ENCODE measurements at regions not wholly inside any gene's neighbourhood (a gene's known extent, or its start where the extent isn't known, plus 50 kb on each side); places are given as distances from the start of the nearest gene placed in this dataset.

- H3K79me2 ChIP-seq (ENCODE audit: control insufficient read depth, insufficient read depth, low read length), result no peaks in the 10 kb centered on the region
- intact Hi-C loops (cut with micrococcal nuclease) (no loop called here), dilution Hi-C loops (cut with MboI; ENCODE audit: extremely low pct_ligation_motif_present, low sequenced_read_pairs) (no loop called here)
- H3K27ac ChIP-seq (ENCODE audit: insufficient read depth, low read depth, low read length), result no peak overlapping the region
- H2AFZ ChIP-seq (ENCODE audit: low read depth, low read length), result no peak overlapping the region
- no peaks in the 10 kb centered on the region for H3K36me3 ChIP-seq (ENCODE audit: control insufficient read depth in 2 of 2, extremely low read depth in 1 of 2, insufficient read depth in 2 of 2, low read length in 2 of 2)
- H3K9me3 ChIP-seq (replicated peaks; ENCODE audit: control insufficient read depth, insufficient read depth, low read length), result no peaks in the 10 kb centered on the region
- H3K4me1 ChIP-seq (ENCODE audit: control insufficient read depth, extremely low read depth, insufficient read depth, low read length), result no peaks in the 10 kb centered on the region
- ChIA-PET CTCF (no interaction called here), POLR2A (no interaction called here)
- no peak overlapping the region for H3K9ac ChIP-seq (replicated peaks; ENCODE audit: extremely low read depth, insufficient read depth, low read length)
- FAIRE-seq, result no peak
- H3K9me1 ChIP-seq (replicated peaks; ENCODE audit: control insufficient read depth, extremely low read depth, insufficient read depth, low read length), result no peaks in the 10 kb centered on the region
- BruUV-seq (replicated peaks), result no TSS peak
- no peak for DNase-seq (ENCODE audit: low read depth, low spot score)
- no peaks in the 10 kb centered on the region for H4K20me1 ChIP-seq (replicated peaks; ENCODE audit: control insufficient read depth, extremely low read depth, insufficient read depth, low read length)
- H3K27me3 ChIP-seq (ENCODE audit: control insufficient read depth in 2 of 2, insufficient read depth in 2 of 2, low read length in 2 of 2), result no peaks in the 10 kb centered on the region
- no peak overlapping the region for H3K4me3 ChIP-seq (replicated peaks in 1 of 3; ENCODE audit: insufficient read depth in 1 of 3, low read depth in 1 of 3, low read length in 3 of 3)
- TF ChIP-seq, protein P1, sequence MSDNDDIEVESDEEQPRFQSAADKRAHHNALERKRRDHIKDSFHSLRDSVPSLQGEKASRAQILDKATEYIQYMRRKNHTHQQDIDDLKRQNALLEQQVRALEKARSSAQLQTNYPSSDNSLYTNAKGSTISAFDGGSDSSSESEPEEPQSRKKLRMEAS (IDR thresholded peaks at IDR 0.05; ENCODE audit: insufficient read depth, insufficient read length), result no peak
- TF ChIP-seq EZH2 (IDR thresholded peaks at IDR 0.05; ENCODE audit: borderline replicate concordance, low read depth, low read length, severe bottlenecking) (no peak), POLR2AphosphoS5 (IDR thresholded peaks at IDR 0.05; ENCODE audit: insufficient read depth, low read depth, low read length) (no peak), MYC (IDR thresholded peaks at IDR 0.05; ENCODE audit: low read depth, low read length) (no peak), FOS (IDR thresholded peaks at IDR 0.05; ENCODE audit: borderline replicate concordance, insufficient read depth, low read length) (no peak), GATA2 (IDR thresholded peaks at IDR 0.05; ENCODE audit: insufficient read depth, insufficient read length, low read depth, low read length) (no peak), POLR2A (IDR thresholded peaks at IDR 0.05; ENCODE audit: low read depth, low read length) (no peak), JUN (IDR thresholded peaks at IDR 0.05; ENCODE audit: borderline replicate concordance, insufficient read depth, insufficient read length, low read depth) (no peak)
- TF ChIP-seq, protein P2, sequence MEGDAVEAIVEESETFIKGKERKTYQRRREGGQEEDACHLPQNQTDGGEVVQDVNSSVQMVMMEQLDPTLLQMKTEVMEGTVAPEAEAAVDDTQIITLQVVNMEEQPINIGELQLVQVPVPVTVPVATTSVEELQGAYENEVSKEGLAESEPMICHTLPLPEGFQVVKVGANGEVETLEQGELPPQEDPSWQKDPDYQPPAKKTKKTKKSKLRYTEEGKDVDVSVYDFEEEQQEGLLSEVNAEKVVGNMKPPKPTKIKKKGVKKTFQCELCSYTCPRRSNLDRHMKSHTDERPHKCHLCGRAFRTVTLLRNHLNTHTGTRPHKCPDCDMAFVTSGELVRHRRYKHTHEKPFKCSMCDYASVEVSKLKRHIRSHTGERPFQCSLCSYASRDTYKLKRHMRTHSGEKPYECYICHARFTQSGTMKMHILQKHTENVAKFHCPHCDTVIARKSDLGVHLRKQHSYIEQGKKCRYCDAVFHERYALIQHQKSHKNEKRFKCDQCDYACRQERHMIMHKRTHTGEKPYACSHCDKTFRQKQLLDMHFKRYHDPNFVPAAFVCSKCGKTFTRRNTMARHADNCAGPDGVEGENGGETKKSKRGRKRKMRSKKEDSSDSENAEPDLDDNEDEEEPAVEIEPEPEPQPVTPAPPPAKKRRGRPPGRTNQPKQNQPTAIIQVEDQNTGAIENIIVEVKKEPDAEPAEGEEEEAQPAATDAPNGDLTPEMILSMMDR (IDR thresholded peaks at IDR 0.05; ENCODE audit: extremely low read depth in 1 of 2, insufficient read depth in 1 of 2, low read depth in 1 of 2, low read length in 2 of 2), result no peak
- no peak overlapping the region for H3K4me2 ChIP-seq (ENCODE audit: insufficient read depth, low read length)
Measured at GRCh38 chr10:128380946-128381345, 254.7 kb upstream of the MKI67 start.
